HG02759 (cell line): ENCODE measurements at regions not wholly inside any gene's neighbourhood (a gene's known extent, or its start where the extent isn't known, plus 50 kb on each side); places are given as distances from the start of the nearest gene placed in this dataset.

Experiments
- ATAC-seq: cut with Tn5 transposase; IDR thresholded peaks from one replicate; pipeline ENCODE4 v1.9.1; 2021; ENCODE audit warnings: mild to moderate bottlenecking, moderate library complexity; ENCODE audit not compliant: unreplicated experiment

DNA sequence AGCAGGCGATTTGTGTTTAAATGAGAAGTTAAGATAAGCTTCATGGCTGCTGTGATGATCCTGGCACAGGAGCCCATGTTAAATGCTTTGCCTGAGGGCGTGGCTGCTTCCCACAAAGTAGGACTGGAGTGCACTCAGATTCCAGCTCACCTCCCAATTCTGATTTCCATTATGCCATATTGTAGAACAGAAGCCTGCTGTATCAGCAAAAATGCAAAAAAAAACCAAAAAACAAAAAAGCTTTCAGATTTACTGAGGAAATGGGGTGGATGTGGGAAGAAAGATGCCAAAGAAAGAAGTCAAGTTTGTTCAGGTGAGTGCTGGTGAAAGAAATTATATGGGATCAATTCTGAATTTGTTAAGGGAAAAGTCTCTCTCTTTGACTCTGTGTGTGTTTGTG is 610.4 kb upstream of the NETO1 start:
- no peak for ATAC-seq

DNA sequence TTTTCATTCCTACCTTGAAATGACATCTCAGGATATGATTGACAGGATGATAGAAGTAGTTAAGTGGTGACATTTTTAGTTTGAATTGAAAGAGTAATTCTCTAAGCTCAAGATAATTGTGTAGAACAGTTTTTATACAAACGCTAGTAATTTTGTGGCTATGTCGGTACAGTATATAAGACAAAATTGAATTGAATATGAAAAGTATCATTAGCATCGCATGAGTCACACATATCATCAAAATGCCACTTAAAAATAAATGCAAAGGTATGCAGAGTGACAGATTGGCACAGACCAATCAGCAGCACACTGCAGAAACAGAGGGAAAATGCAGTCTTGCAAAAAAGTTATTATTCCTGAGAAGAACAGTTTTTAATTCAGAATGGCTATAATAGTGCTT is 608.2 kb upstream of the NETO1 start:
- ATAC-seq = no peak

DNA sequence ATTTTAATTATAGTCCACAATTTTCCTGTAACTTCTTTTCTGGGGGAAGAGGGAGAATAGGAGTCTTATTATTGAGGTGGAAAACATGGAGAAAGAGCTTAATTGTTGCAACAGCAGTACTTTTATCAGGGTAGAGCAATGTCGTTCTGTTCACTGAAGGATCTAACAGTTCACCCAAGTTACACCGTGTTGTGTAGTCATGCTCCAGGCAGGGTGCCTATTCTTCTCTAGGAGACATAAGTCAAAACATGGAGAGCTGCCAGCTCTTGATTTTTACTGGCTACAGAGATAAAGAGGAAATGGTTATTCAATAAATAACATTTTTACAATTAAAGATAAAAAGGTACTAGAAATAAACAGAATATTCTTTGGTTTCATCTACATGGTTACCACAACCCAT is 594.3 kb upstream of the NETO1 start:
- no peak for ATAC-seq

DNA sequence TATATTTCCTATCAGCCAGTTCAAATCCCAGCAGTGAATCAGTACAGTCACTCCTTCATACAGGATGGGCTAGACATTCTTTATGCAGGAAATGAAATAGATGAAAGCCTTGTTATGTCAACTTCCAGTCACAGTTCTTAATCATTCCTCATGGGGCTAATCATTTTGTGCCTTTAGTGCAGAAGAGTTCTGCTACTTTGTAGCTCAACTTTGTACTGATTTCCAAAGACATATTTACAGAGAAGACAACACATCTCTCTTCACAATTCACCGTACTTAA is 593.9 kb upstream of the NETO1 start:
- no peak for ATAC-seq

GRCh38 chr18:73461038-73461779 is 593.4 kb upstream of the NETO1 start:
- ATAC-seq = no peak

- no peak for ATAC-seq
Observed at GRCh38 chr18:73458186-73458964, 590.6 kb upstream of the NETO1 start.

DNA sequence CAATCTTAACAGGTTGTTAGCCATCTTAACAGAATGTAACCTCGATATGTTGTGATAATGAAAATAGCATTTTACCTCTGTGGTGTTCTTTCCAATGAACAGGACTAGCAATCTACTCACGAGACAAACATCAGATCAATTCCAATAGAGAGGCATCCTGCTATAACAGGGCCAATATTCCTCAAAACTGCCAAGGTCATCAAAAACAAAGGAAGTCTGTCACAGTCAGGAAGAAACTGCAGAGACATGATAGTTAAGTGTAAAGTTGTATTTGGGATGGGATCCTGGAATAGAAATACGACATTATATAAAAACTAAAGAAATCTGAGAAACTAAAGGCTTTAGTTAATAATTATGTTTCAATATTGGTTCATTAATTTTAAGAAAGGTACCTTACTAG is 588.9 kb upstream of the NETO1 start:
- ATAC-seq = no peak

DNA sequence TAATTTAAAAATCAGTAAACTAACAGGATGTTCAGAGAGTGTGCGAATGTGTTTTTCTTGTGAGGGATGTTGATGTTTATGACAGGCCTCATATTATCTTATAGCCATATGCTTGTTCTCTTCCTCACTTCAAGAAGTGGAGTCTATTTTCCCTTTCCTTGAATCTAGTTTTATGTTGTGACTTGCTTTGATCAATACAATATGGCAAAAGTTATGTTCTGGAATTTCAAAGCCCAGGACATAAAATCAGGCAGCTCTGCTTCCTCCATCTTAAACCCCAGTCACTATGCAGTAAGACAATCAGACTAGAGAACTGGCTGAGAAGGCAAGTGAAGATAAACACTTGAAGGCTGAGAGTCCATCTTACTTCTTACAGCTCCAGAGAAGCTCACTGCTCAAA is 585.1 kb upstream of the NETO1 start:
- ATAC-seq = no peak

GRCh38 chr18:73446502-73446901 is 578.7 kb upstream of the NETO1 start:
- ATAC-seq = no peak

GRCh38 chr18:73431620-73432019 is 563.8 kb upstream of the NETO1 start:
- ATAC-seq = no peak

DNA sequence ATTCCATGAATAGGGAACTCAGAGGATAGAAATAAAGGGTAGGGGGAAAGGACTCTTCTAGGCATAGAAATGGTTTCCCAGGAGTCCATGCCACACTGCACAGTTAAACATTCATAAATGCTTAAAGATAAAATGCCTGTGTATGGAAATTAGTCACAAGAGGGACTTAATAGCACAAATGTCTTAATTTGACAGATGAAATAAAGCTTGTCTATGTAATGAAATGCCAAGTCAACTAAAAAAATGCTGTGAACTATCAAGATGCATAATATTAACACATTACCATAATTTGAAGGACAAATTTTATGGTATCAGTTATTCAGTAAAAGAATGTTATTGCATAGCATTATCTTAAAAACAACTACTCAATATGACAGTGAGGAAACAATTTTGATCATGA is 553.2 kb upstream of the NETO1 start:
- no peak for ATAC-seq

- ATAC-seq = no peak
Observed at GRCh38 chr18:73419531-73419930, 551.7 kb upstream of the NETO1 start.

DNA sequence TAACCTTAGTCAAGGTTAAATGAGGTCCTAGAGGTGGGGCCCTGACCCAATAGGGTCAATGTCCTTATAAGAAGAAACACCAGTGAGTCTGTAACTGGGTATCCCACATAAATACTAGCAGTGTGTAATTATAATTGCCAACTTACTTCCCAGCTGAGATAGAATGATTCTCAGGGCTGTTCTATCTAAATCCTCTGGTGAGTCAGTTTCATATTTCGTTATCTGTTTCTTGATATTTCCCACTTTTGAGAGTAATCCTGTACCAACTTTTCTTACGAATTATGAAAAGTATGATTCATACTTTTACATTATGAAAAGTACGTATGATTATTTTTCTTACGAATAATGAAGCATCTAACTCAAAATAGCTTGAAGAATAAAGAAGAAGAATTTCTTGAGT is 546.8 kb upstream of the NETO1 start:
- ATAC-seq = no peak

DNA sequence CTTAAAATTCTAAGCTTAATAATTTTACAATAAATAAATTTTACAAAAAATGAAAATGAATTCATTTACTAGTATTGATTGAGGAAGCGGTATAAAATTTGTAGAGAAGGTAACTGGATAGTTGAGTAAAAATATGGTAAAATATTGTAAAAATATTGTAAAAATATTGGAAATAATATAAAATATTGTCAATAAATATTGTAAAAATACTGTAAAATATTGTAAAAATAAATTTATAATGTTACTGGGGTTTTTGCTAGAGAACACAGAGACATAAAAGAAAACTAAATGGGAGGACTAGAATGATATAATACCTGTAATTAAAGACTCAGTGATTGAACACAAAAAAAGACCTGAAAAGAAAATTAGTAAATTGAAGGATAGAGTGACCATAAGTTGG is 546.3 kb upstream of the NETO1 start:
- no peak for ATAC-seq

DNA sequence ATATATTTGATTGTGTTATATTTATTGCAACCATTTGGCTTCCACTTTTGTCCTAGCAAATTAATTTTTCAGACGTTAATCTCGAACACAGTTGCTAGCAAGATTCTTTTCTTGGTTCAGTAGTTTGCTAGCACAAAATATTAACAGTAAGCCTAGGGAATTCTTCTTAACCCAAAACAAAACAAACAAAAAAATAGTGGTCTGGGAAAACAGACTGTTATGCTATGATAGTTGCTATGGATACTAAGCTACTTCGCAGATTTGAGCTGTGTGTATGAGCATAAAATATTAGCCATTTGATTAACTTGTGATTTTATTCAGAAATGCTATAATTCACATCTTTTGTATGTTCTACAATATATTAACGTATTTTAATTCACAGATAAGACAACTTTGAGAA is 541.5 kb upstream of the NETO1 start:
- no peak for ATAC-seq

DNA sequence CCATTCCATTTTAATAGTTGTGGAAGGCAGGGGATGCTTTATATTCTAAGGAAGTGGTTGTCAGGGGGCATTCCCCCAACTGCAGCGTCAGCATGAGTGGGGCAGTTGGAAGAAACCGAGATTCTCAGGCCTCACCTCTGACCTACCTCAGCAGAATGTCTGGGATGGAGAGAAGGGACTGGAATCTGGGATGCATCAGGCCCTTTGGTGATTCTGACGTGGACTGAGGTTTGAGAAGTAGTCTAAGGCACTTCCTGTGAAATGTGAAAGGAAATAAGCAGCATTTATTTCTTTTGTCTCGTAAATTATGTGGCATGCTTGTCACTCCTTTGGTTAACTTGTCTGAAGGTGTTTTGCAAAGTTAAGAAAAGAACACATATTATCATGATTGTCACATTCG is 540.7 kb upstream of the NETO1 start:
- no peak for ATAC-seq

DNA sequence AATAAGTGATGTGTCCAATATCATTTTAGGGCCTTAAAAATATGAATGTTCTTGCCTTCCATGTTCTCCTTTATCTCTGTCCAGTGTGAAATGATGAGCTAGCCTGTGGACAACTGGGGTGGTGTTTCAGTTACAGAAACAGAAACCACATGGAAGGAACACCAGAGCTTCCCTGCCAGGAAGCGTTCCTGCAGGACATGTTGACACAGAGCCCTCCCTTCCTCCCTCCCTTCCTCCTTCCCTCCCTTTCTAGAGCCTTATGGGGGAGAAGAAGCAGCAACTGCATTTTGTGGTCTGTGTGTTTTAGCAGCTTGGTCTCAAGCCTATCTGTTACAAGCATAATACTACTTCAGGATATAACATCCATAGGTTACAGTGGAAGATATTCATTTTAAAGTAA is 539.7 kb upstream of the NETO1 start:
- no peak for ATAC-seq

DNA sequence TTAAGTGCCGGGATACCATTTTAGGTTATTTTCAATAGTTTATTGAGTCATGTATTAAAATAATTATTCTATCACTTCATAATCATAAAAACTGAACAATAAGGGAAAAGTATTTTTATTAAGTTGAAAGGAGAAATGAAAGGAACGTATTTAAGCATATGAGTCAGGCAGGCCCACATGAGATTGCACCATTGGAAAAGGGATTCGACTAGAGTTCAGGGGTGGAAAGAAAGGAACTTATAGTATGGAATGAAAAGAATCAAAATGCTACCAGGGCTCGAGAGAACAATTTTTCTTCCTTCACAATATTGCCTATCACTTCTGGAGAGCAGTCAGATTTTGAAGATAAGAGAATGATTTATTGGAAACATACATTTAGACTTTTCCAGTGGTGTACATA is 516.5 kb upstream of the NETO1 start:
- no peak for ATAC-seq

- no peak for ATAC-seq
Observed at GRCh38 chr18:73381699-73382036, 513.9 kb upstream of the NETO1 start.

GRCh38 chr18:73381016-73381698 is 513.4 kb upstream of the NETO1 start:
- ATAC-seq = no peak

DNA sequence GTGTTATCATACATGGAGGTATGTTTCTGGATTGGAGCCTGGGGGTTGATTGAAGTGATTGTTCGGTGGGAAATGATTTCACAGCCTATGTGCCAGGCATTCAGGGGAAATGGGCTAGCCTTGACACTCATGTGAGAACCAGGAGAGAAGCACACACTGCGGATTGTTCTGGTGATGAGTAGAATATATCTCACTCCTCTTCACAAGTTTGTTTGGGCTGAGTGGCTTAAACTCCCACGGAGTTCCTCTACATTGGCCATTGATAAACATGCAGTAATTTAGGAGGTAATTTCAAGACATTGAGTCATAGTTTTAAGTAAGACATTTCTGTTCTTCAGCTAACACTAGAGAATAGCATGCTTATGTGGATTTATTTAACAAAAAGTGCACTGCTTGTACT is 498.9 kb upstream of the NETO1 start:
- no peak for ATAC-seq

- ATAC-seq = no peak
Observed at GRCh38 chr18:73365018-73365417, 497.2 kb upstream of the NETO1 start.
